Glomerular visceral epithelial cell (primary cell): ENCODE measurements at regions not wholly inside any gene's neighbourhood (a gene's known extent, or its start where the extent isn't known, plus 50 kb on each side); places are given as distances from the start of the nearest gene placed in this dataset.
A peak's percentile ranks its signal among the peaks of the same experiment; 100 is the strongest.

Source experiments
- DNase-seq: peaks from one replicate; pipeline ENCODE4 v3.0.0-alpha.2; 2016; ENCODE audit errors: extremely low spot score

DNA sequence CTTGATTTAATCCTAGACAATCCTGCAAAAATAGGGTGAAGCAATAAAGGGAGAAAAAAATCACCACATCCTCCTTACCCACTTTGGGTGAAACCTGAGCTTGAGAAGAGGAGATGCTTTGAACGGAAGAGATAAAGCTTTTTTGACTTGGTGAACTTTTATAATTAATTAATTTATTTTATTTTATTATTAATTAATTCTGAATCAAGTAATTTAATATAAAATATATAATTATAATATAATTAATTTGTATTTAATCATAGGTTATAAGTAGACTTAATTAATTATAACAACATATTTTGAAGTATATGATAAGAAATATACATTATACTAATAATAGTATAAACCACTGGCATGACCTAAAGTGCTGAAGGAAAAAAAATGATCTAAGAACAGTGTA, 2164.8 kb downstream of the LRRC4C start:
- DNase-seq, result no peak

DNA sequence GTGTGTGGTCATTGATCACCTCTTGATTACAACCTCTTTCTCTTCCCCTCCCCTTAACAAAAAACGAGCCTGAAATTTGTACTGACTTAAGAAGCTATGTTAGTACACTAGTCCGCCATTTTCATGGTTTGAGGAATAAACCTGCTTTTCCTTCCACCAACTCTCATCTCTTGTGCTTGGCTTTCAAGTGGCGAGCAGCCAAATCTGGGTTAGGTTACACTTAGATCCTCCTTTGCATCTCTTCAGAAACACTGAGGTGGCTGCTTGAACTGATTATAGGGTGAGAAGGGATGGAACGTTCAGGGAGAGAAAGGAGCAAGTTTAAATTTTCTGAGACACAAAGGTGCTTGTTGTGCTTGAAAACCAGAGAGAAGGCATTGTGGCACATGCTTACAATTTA, 2171.4 kb downstream of the LRRC4C start:
- no peak for DNase-seq

DNA sequence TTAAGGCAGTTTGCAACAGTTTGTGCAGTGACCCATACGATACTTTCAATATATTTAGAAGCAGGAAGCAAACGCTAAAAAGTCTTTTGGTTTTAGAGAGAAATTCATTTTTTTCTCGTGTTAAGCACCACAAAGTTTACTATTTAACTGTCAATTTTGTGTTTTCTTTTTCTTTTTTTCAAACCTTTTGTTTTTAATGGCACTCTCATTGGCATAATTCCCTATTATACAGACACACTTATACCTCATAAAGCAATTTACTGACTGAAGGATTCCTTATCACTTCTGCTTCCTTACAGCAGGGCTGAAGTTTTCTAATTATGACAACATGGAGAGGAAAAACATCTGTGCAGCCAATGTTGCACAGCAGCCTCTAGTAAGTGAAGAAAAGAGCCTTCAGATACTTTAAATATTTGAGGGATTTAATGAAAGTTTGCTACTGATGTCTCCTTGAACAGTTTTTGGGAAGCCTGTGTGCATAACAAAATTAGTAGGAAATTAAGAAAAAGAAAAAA, 2191.2 kb downstream of the LRRC4C start:
- no peak for DNase-seq

DNA sequence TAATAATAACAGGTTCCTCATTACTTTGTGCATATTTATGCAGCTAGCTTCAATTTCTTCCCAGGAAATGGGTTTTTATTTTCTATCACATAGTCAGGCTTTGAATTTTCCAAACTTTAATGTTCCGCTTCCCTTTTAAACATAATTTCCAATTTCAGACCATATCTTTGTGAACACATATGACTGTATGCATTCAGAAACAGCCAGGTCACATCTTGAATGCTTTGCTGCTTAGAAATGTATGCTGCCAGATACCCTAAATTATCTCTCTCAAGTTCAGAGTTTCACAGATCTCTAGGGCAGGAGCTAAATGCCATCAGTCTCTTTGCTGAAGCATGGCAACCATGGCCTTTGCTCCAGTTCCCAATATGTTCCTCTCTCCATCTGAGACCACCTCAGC, 2203.8 kb downstream of the LRRC4C start:
- DNase-seq, result no peak

DNA sequence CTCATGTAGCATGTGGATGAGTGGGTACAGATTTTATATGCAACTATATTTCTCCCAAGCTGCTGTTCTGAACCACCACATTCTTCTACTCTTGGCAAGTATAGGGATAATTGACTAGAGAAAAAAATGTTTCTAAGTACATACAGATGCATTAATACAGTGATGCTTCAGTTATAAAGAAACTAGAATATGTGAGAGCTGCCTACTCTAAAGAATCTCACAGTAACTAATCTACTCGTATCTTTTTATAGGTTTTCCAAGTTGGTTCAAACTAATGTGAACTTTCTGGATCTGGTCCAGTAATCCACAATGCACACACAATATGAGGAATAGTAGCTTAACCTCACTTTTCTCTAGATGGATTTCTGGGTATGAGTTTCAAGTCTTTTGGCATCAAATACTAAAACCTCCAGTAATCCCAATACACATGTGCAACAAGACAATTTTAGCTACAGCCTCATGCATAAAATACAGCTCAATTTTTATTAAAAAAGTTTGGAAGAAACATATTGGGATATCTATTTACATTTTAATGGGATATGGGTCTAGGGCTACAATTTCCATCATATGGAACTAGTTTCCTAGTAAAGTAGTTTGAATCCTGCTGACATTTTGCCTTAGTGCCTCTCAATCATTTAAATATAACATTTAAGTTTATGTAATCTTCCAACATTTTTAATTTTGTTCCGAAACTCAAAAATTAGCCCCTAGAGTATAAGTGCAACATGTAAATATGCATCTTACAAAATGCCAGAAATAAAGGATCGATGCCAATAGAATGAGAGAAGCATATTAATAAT, 2209.7 kb downstream of the LRRC4C start:
- no peak for DNase-seq

DNA sequence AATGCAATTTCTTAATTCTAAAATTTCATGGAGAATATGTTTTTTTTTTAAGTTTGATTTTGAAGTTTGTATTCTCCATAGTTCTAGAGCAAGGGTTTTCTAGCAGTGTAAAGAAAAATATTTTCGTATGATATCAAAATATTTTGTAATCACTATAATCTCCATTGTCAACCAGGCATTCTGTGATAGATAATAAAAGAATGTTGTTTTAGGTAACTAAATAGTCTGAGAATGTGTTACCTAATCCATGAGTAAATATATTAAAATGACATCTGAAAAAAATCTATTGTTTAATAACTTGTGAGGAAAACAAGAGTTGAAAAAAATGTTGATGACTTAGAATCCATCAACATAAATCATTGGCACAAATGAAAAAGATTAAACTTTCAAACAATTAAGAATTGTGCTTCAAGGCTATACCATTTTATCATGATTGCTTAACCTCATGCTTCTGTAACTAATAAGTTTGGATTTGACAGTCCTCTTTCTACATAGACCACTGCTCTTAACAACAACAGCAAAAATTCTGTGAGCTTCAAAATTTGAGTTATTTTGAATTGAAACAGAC, 2211.8 kb downstream of the LRRC4C start:
- no peak for DNase-seq

DNA sequence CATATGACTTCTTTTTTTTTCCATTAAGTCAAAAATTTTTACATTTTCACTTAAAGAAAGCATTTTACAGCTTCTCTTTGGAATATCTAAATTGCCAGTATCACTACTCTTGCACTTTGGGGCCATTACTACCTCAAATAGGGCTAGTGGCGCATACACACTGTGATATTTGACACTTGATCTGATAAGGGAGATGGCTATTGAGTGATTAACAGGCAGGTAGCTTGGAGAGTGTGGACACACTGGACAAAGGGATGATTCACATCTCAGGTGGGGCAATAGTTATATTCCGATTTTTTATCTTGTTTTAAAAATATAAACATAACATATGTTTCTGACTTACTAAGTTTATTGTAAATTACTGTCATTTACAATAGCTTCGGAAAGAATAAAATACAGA, 2219.9 kb downstream of the LRRC4C start:
- DNase-seq, result no peak

DNA sequence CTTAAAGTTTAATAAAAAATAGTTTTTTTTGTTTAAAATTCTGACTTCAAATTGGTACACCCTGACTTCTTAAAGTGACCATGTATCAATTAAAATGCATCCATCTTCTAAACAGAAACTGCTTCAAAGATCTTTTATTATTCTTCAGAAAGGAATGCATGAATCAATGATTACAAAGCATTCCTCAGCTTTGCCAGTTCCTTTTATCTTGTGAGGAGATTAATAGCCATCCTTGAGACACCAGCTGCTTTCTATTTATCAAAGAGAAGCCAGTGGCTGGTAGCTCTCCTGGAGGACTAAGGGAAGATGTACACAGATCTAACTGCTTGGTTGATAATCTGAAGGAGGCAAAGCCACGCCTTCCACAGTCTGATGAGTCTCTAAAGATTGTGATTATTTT, 2222.5 kb downstream of the LRRC4C start:
- peak; percentile 0 for DNase-seq

DNA sequence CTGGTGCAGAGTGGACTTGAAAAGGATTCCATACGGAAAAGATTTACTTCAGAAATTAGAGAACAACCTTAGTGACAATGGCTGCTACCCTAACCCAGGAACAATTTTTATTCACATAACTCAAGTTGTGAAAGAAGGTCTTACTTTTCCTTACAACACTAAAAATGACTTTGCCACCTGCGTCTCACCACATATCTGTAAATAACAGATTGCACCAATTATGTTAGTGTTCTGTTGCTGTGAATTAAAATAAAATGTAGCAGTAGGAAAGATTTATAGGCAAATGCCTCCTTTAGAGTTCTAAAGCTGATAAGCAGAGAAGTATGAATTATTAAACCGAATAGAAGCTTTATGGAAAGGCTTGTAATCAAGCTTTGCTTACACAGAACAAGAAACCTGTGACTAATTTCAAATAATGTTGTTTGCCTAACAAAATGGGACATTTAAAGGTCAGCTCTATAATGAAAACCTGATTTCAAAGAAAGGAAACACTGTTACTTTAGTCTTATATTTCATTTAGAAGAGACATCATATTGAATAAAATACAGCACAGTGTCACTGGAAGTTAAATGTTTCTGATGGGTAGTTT, 2237.8 kb downstream of the LRRC4C start:
- DNase-seq, result no peak

DNA sequence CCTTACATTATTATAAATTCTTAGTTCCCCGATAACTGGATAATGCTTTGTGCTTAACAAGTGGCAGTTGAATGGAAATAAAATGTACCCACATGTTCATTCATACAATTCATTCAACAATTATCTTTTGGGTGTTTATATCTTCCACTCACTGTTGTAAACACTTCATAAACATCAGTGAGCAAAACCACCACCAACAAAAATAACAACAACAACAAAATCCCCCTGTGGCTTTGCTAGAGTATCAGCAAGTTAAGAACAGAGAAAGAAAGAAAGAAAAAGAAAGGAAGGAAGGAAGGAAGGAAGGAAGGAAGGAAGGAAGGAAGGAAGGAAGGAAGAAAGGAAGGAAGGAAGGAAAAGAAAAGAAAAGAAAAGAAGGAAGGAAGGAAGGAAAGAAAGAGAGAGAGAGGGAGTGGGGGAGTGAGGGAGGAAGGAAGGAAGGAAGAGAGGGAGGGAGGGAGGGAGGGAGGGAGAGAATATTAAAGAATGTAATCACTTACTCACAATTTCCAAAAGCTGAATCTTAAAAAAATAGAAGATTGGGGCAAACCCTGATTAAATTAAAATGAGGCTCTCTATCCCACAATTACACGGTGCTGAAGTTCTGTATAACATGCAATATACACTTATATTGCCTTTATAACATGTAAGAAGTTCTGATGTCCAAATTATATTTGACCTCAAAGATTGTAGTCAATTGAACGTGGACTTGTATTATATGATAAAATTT, 2238.8 kb downstream of the LRRC4C start:
- no peak for DNase-seq

DNA sequence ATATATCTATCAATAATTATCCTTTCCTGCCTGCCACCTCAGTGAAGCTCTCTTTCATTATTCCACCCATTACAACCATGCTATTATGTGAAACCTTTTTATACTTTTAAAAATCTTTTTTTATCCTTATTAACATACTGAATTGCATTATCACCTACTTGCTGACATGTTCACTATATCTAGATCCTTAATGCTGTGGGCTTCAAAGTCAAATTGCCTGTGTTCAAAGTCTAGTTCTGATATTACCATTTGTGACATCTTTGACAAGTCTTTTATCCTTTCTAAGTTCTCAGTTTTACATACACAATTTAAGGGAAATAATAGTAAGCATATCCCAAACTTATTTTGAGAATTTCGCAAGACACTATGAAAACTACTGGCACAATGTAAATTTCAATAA, 2239.4 kb downstream of the LRRC4C start:
- DNase-seq, result no peak

DNA sequence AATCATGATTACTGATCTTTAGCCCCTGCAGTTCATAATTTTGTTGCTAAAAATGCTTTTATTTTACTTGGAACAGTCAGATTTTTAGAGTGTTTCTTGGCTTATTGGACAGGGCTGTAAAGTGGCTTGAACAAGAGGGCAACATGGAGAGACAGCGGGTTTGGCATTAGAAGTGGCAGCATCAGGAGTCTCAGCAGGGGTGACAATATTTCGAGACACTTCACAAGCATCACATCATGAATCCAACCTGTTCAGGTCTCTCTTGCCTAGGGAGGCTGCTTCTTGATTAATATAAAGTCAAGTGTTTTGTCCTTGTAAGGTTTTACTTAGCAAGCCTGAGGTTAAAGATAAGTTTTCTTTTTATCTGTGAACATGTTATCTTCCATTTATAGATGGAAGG, 2249.5 kb downstream of the LRRC4C start:
- no peak for DNase-seq

DNA sequence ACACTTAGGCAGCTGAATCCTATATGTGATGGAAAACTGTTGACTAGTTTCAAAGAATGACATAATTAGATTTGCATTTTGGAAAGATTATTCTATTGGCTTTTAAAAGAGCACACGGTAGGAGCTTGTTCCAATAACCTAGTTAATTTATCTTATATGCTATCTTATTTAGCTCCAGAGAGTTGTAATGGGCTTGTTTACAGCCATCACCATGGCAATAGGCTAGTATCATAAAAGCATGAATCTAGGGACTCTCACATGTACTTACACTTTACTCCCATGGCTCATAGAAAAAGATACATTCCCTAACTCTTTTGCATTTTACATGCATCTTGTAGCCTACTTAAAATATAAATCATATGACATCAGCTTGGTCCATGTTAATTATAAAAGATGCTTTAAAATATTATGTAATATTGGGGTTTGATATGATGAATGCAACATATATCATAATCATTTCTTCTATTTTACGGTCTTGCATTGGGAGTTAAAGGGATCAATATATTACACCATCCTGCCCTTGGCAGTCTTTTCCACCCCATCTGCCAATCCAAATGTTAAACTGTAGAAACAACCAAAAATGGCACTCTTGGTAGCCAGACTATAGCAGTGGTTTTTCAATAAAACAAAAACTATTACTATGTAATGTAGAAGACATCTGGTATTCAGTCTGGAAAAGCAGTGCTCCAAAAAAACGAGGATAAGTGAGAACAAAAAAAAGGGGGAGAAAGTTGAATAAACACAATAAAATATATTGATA, 2254.0 kb downstream of the LRRC4C start:
- DNase-seq, result no peak

DNA sequence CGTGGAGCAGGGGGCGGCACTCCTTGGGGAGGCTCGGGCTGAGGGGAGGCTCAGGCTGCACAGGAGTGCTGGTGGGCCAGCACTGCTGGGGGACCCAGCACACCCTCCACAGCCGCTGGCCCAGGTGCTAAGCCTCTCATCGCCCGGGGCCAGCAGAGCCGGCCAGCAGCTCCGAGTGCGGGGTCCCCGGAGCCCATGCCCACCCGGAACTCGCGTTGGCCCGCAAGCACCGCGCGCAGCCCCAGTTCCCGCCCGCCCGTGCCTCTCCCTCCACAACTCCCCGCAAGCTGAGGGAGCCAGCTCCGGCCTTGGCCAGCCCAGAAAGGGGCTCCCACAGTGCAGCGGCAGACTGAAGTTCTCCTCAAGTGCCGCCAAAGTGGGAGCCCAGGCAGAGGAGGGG, 2266.8 kb downstream of the LRRC4C start:
- no peak for DNase-seq

DNA sequence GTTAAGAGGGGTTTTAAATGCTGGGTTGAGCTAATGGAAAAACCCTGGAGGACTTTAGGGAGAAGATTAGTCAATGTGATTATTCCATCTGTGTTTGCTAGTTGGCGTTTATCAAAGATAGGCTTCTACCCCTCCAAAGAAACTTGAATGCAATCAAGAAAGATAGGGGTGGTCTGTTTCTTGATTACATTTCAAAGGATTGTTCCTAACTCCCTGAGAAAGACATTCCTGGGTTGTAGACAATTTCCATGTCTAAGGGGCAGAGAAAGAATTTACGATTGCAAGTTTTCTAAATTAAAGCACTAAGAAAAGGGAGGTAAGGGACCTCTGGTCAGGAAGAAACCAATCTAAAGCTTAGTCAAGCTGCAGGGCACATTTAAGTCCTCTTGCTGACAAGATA, 2268.7 kb downstream of the LRRC4C start:
- DNase-seq, result no peak

DNA sequence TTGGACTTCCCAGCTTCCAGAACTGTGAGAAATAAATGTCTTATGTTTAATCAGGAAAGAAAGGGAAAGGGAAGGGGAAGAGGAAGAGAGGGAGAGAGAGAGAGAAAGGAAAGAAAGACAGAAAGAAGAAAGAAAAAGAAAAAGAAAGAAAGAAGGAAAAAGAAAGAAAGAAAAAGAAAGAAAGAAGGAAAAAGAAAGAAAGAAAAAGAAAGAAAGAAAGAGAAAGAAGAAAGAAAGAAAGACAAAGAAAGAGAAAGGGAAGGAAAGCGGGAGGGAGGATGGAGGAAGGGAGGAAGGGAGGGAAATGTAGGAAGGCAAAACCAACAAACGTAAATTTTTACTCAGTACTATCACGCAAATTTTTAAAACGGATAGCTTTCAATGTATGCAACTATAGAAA, 2281.8 kb downstream of the LRRC4C start:
- no peak for DNase-seq

DNA sequence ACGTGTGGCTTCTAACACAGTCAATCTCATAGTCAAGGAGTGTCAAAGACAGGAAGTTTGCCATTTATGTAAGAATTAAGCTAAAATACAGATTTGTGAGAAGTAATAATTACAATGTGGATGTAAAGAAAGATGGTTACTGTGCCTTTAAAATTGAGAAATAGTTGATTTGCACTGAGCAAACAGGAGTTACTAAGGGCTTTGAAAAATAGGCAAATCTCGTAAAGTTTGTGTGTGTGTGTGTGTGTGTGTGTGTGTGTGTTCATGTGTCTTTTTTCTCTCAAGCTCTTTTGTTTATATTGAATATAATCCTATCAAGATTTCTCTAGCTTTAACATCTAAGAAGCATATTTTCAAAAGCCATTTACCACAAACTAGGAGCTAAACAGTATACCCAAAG, 2284.5 kb downstream of the LRRC4C start:
- no peak for DNase-seq

DNA sequence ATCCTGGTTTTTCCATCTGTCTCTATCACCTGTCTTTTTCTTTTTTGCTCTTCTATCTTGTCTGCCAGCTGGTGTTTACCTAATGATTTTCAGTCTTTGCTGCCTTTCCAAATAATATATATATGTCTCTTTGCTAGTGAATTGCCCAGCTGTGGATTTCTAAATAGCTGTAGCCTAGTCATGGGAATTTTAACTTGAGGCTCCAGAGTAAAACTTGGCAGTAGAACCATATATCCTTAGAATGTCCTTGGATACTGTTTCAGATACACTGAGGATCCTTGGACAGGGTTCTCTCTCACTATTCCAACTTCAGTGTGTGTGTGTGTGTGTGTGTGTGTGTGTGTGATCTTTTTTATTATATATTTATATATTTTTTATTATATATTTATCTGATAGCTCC, 2285.3 kb downstream of the LRRC4C start:
- DNase-seq, result no peak

DNA sequence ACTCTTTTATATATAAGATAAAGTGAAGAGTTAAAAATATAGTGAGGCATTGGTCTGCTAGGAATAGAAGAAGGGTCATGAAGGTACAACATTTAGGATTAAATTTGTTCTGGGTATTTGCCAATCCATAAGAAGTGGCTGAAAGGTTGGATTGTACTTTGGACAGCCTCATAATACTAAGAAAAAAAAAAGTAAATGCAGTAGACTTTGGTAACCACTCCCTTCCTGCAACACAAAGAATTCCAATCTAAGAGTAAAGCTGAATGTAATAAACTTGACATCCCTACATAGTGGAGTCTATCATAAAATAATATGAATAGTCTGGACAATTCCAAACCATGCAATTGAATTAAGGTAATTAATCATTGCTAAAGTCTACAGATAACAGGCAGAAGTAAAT, 2294.4 kb downstream of the LRRC4C start:
- DNase-seq, result no peak

DNA sequence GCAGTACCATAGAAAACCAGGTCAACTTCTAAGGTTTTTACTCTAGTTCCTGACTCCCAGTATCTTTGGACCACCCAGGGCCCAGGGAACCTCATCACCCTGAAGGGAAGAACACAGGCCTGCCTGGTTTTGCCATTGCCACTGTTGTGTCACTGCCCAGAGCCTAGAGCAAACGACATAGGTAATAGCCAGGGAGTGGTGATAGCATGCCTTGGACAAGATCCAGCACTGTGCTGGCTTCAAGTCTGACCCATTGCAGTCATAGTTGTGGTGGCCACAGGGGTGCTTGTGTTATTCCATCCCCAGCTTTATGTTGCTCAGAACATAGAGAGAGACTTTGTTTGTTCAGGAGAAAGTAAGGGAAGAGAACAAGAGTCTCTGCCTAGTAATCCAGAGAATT, 2310.2 kb downstream of the LRRC4C start:
- no peak for DNase-seq

DNA sequence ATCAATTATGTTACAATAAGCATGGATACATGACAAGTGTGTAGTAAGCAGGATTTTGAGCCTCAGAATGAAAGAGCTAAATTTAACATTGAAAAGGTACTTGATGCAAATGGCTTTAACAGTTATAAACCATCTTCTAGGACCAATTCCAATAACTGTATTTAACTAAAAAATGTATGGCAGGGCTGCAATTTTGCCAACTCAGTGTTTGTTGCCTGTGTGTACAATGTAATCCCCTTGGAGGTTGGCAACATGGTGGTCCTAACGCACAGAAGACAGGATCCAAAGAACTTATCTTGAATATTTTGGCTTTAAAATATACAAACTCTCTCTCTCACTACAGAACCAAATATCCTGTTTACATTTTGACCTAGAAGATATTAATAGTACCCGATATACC, 2314.1 kb downstream of the LRRC4C start:
- no peak for DNase-seq
